Stimulated activated CD8-positive, alpha-beta memory T cell treated with anti-CD3 and anti-CD28 coated beads, Interleukin-2, amount 100 ng/mL, for 48 hours (primary cell): ENCODE measurements at regions not wholly inside any gene's neighbourhood (a gene's known extent, or its start where the extent isn't known, plus 50 kb on each side); places are given as distances from the start of the nearest gene placed in this dataset.
"Not testable (repeated sequence)": the region's sequence is repeated elsewhere in the genome, so short reads cannot be mapped to it uniquely, and the experiment has no call there.

Experiments
- DNase-seq, 2 donors: peaks; one replicate each; pipeline ENCODE4 v3.0.0-alpha.2; 2020; ENCODE audit warnings: low read depth in 2 of 2

GRCh38 chr10:35792291-35792690 lies 150.2 kb upstream of the FZD8 start:
- no peak for DNase-seq

DNA sequence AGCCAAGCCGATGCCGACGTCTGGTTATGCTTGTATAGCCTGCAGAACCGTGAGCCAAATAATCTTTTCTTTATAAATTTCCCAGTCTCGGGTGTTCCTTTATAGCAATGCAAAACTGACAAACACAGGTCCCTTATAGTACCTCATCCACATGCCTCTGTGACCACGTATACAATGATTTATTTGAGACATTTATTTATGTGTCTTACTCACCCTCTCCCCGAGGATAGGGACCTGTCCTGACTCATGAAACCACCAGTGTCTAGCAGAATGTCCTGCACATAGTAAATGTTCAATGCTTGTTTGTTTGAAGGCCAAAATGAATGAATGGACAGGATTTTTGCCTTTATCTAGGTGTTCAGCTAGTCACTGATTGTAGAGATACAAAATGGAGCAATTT lies 147.9 kb upstream of the FZD8 start:
- DNase-seq: no peak

- no peak for DNase-seq
These were observed 142.7 kb upstream of the FZD8 start for GRCh38 chr10:35784751-35785150.

- DNase-seq: no peak
These were observed 141.3 kb upstream of the FZD8 start for GRCh38 chr10:35783305-35783838.

GRCh38 chr10:35781643-35782035 lies 139.5 kb upstream of the FZD8 start:
- no peak for DNase-seq

GRCh38 chr10:35780970-35781642 lies 139.0 kb upstream of the FZD8 start:
- DNase-seq: no peak

DNA sequence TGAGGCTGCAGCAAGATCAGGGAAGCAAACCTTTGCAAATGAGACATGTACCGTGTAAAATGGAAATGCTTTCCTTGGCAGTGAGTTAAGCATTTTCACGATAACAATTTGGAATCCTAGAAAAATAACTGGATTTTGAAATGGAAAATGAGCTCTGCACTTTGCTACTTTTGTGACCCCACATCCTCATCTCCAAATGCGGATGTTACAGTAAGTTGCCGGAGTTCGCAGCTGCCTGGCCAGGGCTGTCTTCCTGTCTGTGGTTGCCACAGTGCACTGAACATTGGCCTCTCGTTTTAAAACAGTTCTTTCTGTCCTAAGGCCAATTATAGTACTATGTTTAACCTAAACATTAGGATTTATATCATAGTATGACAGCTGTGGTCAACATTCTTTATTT lies 136.2 kb upstream of the FZD8 start:
- DNase-seq: no peak

DNA sequence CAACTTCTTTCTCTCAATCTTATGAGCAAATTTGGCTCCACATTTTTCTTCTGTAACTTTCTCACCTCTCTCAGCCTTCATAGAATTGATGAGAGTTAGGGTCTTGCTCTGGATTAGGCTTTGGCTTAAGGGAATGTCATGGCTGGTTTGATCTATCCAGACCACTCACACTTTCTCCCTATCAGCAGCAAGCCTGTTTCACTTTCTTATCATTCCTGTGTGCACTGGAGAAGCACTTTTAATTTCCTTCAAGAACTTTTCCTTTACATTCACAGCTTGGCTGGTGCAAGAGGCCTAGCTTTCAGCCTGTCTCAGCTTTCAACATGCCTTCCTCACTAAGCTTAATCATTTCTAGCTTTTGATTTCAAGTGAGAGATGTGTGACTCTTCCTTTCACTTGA lies 134.5 kb upstream of the FZD8 start:
- not testable (repeated sequence) for DNase-seq

DNA sequence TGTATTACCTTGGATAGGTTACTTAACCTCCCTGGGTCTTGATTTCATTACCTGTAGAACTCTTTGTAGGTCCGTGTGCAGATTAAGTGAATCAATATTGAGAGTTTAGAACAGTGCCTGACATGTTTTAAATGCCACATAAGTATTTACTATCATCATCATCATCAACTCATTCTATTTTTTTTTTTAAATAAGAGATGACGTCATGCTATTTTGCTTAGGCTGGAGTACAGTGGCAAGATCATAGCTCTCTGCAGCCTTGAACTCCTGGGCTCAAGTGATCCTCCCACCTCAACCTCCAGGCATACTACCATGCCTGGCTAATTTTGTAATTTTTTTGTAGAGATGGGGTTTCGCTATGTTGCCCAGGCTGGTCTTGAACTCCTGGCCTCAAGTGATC lies 132.0 kb upstream of the FZD8 start:
- DNase-seq: no peak

GRCh38 chr10:35770817-35771355 lies 128.8 kb upstream of the FZD8 start:
- no peak for DNase-seq

DNA sequence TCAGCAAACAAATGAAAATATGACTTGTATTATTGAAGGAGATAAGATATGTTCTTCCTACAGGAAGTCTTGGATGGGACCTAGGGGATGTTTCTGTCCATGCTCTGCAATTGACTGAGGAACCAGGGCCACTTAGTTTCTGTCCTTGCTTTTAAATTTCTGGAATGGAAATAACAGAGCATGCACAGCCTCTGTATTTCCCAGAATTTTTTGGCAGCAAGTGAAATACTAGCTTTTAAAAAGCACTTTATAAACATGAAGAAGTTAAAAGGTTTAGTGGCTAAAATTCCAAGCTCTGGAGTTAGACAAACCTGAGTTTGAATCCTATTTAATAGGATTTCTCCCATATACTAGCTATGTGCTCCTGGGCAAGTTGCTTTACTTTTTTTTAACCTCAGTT lies 127.7 kb upstream of the FZD8 start:
- DNase-seq: no peak

DNA sequence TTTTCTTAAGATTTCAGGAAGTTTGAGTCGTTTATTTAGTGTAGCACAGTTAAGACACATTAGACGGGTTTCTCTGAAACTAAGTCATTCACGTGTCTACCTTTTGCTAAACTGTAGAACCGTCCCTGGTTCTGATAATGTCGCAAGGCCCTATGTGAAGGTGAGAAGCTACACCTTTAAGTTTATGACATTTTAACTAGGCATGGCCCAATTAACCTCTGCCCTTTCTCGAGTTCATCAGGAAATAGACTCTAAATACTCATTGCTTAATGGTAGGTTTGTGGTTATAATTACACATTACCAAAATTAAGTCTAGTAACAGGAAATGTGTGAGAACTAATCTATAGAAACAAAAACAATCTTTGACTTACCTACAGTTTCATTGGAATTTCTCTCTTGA lies 126.6 kb upstream of the FZD8 start:
- DNase-seq: no peak

DNA sequence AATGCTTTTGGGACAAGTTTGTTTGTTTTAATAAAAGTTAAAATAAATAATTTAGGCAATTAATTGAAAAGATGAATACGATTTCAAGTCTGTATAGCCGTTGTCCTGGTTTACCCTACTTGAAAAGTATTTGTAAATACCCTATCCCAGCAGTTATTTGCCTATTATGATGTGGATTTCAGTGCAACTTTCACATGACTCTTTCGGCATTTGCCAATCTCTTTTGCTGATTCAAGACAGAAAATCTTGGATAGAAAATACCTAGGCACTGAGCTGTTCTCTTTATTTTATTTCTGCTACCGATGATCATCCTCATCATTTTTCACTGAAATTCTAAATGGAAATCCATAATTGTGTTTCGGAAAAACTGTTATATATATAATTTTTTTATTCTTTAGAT lies 125.9 kb upstream of the FZD8 start:
- no peak for DNase-seq

GRCh38 chr10:35765996-35766395 lies 123.9 kb upstream of the FZD8 start:
- DNase-seq: no peak

- DNase-seq: no peak
These were observed 123.0 kb upstream of the FZD8 start for GRCh38 chr10:35765066-35765527.

DNA sequence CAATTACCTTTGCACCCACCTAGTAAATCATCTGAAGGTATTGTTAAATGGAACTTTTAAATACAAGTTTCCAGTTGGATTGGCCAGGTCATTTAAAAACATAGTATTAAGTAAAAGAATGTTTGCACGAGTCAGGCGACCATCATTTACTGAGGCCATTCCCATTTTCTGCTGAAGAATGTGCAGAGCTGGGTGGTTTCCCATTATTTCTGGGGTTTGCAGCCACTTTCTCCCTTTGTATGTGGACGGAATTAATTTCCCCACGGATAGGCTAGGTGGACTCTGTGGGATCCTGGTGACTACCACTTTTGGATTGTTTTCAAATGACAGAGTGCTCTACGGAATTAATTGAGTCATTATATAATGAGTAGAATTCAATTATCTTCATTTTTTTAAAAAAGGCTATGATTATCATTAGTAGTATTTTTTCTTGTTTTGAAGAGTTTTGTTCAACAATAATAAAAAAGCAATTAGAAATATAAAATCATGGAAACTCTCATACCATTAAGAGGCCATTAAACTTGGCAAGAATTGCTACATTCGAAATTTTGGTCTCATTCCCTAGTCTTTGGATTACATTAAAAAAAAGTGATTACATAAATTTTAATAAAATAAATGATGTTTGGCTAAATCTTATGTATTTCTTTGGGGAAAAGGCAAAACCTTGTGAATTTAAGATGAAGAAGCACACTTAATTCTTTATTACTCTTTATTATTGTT lies 120.4 kb upstream of the FZD8 start:
- no peak for DNase-seq

- DNase-seq: no peak
These were observed 116.0 kb upstream of the FZD8 start for GRCh38 chr10:35758076-35758475.

- no peak for DNase-seq
These were observed 112.4 kb upstream of the FZD8 start for GRCh38 chr10:35754519-35754918.

- no peak for DNase-seq
These were observed 110.7 kb upstream of the FZD8 start for GRCh38 chr10:35752469-35753461.

- DNase-seq: no peak
These were observed 109.3 kb upstream of the FZD8 start for GRCh38 chr10:35751347-35751746.

DNA sequence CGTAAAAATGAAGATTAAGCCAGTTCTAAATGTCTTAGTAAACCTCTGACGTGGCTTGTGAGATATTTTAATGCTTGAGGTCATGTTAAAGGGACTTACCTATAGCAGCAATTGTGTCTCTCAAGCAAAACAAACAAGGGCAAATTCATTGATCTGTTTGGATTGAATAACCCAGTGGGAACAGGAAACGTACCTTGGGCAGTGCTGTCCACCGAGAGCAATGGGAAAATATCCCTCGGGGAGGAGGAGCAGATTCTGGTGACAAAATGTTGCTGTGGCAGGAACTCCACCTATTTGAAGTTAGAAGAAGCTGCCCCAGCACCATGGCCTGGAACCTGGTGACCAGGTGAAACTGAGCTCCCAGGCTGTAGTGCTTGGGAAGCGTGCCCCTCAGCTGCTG lies 107.1 kb upstream of the FZD8 start:
- no peak for DNase-seq
